Ishikawa (cell line): ENCODE measurements at regions not wholly inside any gene's neighbourhood (a gene's known extent, or its start where the extent isn't known, plus 50 kb on each side); places are given as distances from the start of the nearest gene placed in this dataset.

ENCODE experiments used
- CEBPB ChIP-seq: IDR thresholded peaks from 2 replicates; pipeline ENCODE4 v1.6.1; 2012
- CREB1 ChIP-seq: IDR thresholded peaks from 2 replicates; pipeline ENCODE4 v1.6.1; 2012; ENCODE audit warnings: low read depth
- EGR1 ChIP-seq: IDR thresholded peaks from 2 replicates; pipeline ENCODE4 v1.6.1; 2012
- EP300 ChIP-seq: IDR thresholded peaks from 2 replicates; pipeline ENCODE4 v1.6.1; 2012; ENCODE audit warnings: borderline replicate concordance
- FOXM1 ChIP-seq: IDR thresholded peaks from 2 replicates; pipeline ENCODE4 v1.6.1; 2012; ENCODE audit warnings: low read depth, borderline replicate concordance
- MAX ChIP-seq: IDR thresholded peaks from 2 replicates; pipeline ENCODE4 v1.6.1; 2012
- NFIC ChIP-seq: IDR thresholded peaks from 2 replicates; pipeline ENCODE4 v1.6.1; 2012
- RAD21 ChIP-seq: IDR thresholded peaks from 2 replicates; pipeline ENCODE4 v1.6.1; 2012; ENCODE audit warnings: low read depth
- REST ChIP-seq: IDR thresholded peaks from 2 replicates; pipeline ENCODE4 v1.6.1; 2012; ENCODE audit warnings: low read depth, mild to moderate bottlenecking
- TAF1 ChIP-seq: IDR thresholded peaks from 2 replicates; pipeline ENCODE4 v1.6.1; 2012; ENCODE audit warnings: low read depth, mild to moderate bottlenecking
- TCF12 ChIP-seq: IDR thresholded peaks from 2 replicates; pipeline ENCODE4 v1.6.1; 2012; ENCODE audit warnings: low read depth
- TEAD4 ChIP-seq: IDR thresholded peaks from 2 replicates; pipeline ENCODE4 v1.6.1; 2012
- USF1 ChIP-seq: IDR thresholded peaks from 2 replicates; pipeline ENCODE4 v1.6.1; 2012
- YY1 ChIP-seq: IDR thresholded peaks from 2 replicates; pipeline ENCODE4 v1.6.1; 2012; ENCODE audit warnings: low read depth
- ZBTB7A ChIP-seq: IDR thresholded peaks from 2 replicates; pipeline ENCODE4 v1.6.1; 2012; ENCODE audit warnings: low read depth

- TF ChIP-seq TAF1 (no peak), TEAD4 (no peak), CREB1 (no peak), YY1 (no peak), TCF12 (no peak), CEBPB (no peak), MAX (no peak)
Measured at GRCh38 chr6:140101367-140101766, 726.9 kb upstream of the CITED2 start.

GRCh38 chr6:140095532-140095931 is 721.1 kb upstream of the CITED2 start:
- TF ChIP-seq EGR1 (no peak), USF1 (no peak), TAF1 (no peak), REST (no peak), TEAD4 (no peak), MAX (no peak), TCF12 (no peak), RAD21 (no peak), CREB1 (no peak), NFIC (no peak), CEBPB (no peak), EP300 (no peak), FOXM1 (no peak), YY1 (no peak), ZBTB7A (no peak)

- no peak for TF ChIP-seq EP300
- no peak for TF ChIP-seq NFIC
- no peak for TF ChIP-seq REST
- TF ChIP-seq USF1: no peak
- TF ChIP-seq YY1: no peak
- no peak for TF ChIP-seq MAX
- no peak for TF ChIP-seq FOXM1
- no peak for TF ChIP-seq ZBTB7A
- no peak for TF ChIP-seq EGR1
- no peak for TF ChIP-seq TEAD4
- no peak for TF ChIP-seq CEBPB
- TF ChIP-seq TAF1: no peak
- TF ChIP-seq RAD21: no peak
Measured at GRCh38 chr6:140091895-140092294, 717.4 kb upstream of the CITED2 start.

- TF ChIP-seq TAF1 (no peak), ZBTB7A (no peak), USF1 (no peak), TCF12 (no peak), YY1 (no peak), NFIC (no peak)
Measured at GRCh38 chr6:140090871-140091270, 716.4 kb upstream of the CITED2 start.

- TF ChIP-seq FOXM1 (no peak), CEBPB (no peak), TAF1 (no peak), USF1 (peak; percentile 75), MAX (no peak)
Measured at GRCh38 chr6:140083375-140083774, 708.9 kb upstream of the CITED2 start.

GRCh38 chr6:140082867-140083297 is 708.4 kb upstream of the CITED2 start:
- no peak for TF ChIP-seq CEBPB
- TF ChIP-seq FOXM1: no peak
- TF ChIP-seq YY1: no peak
- TF ChIP-seq EP300: no peak
- no peak for TF ChIP-seq TCF12
- TF ChIP-seq MAX: no peak
- TF ChIP-seq NFIC: no peak
- TF ChIP-seq ZBTB7A: no peak
- no peak for TF ChIP-seq EGR1
- TF ChIP-seq REST: no peak
- no peak for TF ChIP-seq TEAD4
- no peak for TF ChIP-seq TAF1
- TF ChIP-seq USF1: no peak
- no peak for TF ChIP-seq RAD21
- TF ChIP-seq CREB1: no peak
